ENCODE measurements at regions not wholly inside any gene's neighbourhood (a gene's known extent, or its start where the extent isn't known, plus 50 kb on each side); places are given as distances from the start of the nearest gene placed in this dataset.
"Not testable (repeated sequence)": the region's sequence is repeated elsewhere in the genome, so short reads cannot be mapped to it uniquely, and the experiment has no call there.

- no peak overlapping the region for H3K4me3 ChIP-seq (ENCODE audit: low read length)
- TF ChIP-seq CTCF (conservative IDR thresholded peaks at IDR 0.05; ENCODE audit: low read length) = no peak
- no peak for DNase-seq (ENCODE audit: low read depth)
Measured at GRCh38 chr4:188328966-188329365, 189.7 kb downstream of the TRIML1 start.

- TF ChIP-seq CTCF (conservative IDR thresholded peaks at IDR 0.05; ENCODE audit: low read length) = no peak
- no peak overlapping the region for H3K4me3 ChIP-seq (ENCODE audit: low read length)
- DNase-seq (ENCODE audit: low read depth) = no peak
Measured at GRCh38 chr4:188329521-188329920, 190.3 kb downstream of the TRIML1 start.

GRCh38 chr4:188332265-188332664, 193.0 kb downstream of the TRIML1 start:
- TF ChIP-seq CTCF (conservative IDR thresholded peaks at IDR 0.05; ENCODE audit: low read length) = no peak
- DNase-seq (ENCODE audit: low read depth) = no peak
- no peak overlapping the region for H3K4me3 ChIP-seq (ENCODE audit: low read length)

GRCh38 chr4:188336891-188337290, 197.7 kb downstream of the TRIML1 start:
- TF ChIP-seq CTCF (conservative IDR thresholded peaks at IDR 0.05; ENCODE audit: low read length) = no peak
- no peak for DNase-seq (ENCODE audit: low read depth)
- no peak overlapping the region for H3K4me3 ChIP-seq (ENCODE audit: low read length)

- TF ChIP-seq CTCF (conservative IDR thresholded peaks at IDR 0.05; ENCODE audit: low read length) = no peak
- no peak overlapping the region for H3K4me3 ChIP-seq (ENCODE audit: low read length)
- DNase-seq (ENCODE audit: low read depth) = no peak
Measured at GRCh38 chr4:188341428-188341827, 202.2 kb downstream of the TRIML1 start.

GRCh38 chr4:188346171-188346809, 207.0 kb downstream of the TRIML1 start:
- no peak for DNase-seq (ENCODE audit: low read depth)
- TF ChIP-seq CTCF (conservative IDR thresholded peaks at IDR 0.05; ENCODE audit: low read length) = no peak
- no peak overlapping the region for H3K4me3 ChIP-seq (ENCODE audit: low read length)

- no peak for DNase-seq (ENCODE audit: low read depth)
- TF ChIP-seq CTCF (conservative IDR thresholded peaks at IDR 0.05; ENCODE audit: low read length) = no peak
- H3K4me3 ChIP-seq (ENCODE audit: low read length) = no peak overlapping the region
Measured at GRCh38 chr4:188347339-188347738, 208.1 kb downstream of the TRIML1 start.

- not testable (repeated sequence) for H3K4me3 ChIP-seq (ENCODE audit: low read length); DNase-seq (ENCODE audit: low read depth)
Measured at GRCh38 chr4:188349569-188349968, 210.3 kb downstream of the TRIML1 start.

All from AG10803 (cell line).